H1 (cell line): ENCODE measurements at regions not wholly inside any gene's neighbourhood (a gene's known extent, or its start where the extent isn't known, plus 50 kb on each side); places are given as distances from the start of the nearest gene placed in this dataset.

ENCODE experiments used
- TBP ChIP-seq: IDR thresholded peaks from 2 replicates; pipeline ENCODE4 v1.6.1; 2011; ENCODE audit warnings: low read depth, low read length, improper control_type of control experiment

DNA sequence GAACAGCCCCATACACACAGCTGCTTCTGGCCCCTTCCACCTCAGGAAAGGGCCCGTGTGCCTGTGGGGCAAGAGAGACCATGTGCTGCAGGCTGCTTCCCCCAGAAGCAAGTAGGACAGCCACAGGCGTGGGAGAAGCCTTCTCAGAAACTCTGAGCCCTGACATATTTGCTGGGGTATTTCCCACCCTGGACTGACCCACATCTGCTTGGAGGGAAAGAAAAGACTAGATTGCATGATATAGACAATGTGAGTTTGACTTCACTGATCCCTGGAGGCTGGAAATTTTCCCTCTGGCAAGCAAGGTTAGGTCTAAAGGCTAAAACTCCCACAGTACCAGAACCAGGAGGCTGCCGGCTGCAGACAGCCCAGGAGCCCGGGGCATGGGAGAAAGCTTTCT lies 213.3 kb upstream of the SSTR4 start (continued):
- no peak for TF ChIP-seq TBP
- TF ChIP-seq, all 59 proteins: peak for 0
